Keratinocyte (primary cell): ENCODE measurements at regions not wholly inside any gene's neighbourhood (a gene's known extent, or its start where the extent isn't known, plus 50 kb on each side); places are given as distances from the start of the nearest gene placed in this dataset.

Experiments
- DNase-seq: peaks from one replicate; pipeline ENCODE4 v3.0.0-alpha.2; 2011; ENCODE audit warnings: low read depth, missing footprints, low spot score
- FAIRE-seq: peaks from 2 replicates; lab custom pipeline; 2011; peaks lifted over from hg19 to GRCh38; lab: Jason Lieb, UNC
- H2AFZ ChIP-seq: 2 replicates; pipeline ENCODE4 v1.6.0; 2012; ENCODE audit warnings: low read length, control low read depth, inconsistent platforms; ENCODE audit not compliant: control insufficient read depth
- H3K27ac ChIP-seq: 2 replicates; pipeline ENCODE4 v1.5.1; 2011; ENCODE audit warnings: low read length; ENCODE audit not compliant: control insufficient read depth, insufficient read depth
- H3K27me3 ChIP-seq: 3 replicates; pipeline ENCODE4 v1.6.0; 2011; ENCODE audit warnings: low read length; ENCODE audit not compliant: control insufficient read depth, insufficient read depth; ENCODE audit errors: extremely low read depth
- H3K36me3 ChIP-seq, 2 experiments: 2 replicates in 1 of 2; 3 replicates in 1 of 2; pipeline ENCODE4 v1.5.1; 2011; ENCODE audit warnings: low read length in 2 of 2, mild to moderate bottlenecking in 1 of 2; ENCODE audit not compliant: control insufficient read depth in 2 of 2, insufficient read depth in 2 of 2; ENCODE audit errors: extremely low read depth in 1 of 2
- H3K4me1 ChIP-seq: 3 replicates; pipeline ENCODE4 v1.5.1; 2011; ENCODE audit warnings: low read length; ENCODE audit not compliant: control insufficient read depth, insufficient read depth; ENCODE audit errors: extremely low read depth
- H3K4me2 ChIP-seq: 3 replicates; pipeline ENCODE4 v1.6.0; 2011; ENCODE audit warnings: low read depth, low read length; ENCODE audit not compliant: control insufficient read depth, insufficient read depth; ENCODE audit errors: extremely low read depth
- H3K4me3 ChIP-seq, 3 experiments: fragments of 200-600 bp in 1 of 3; sonication (generic) in 1 of 3; 2 replicates in 2 of 3; 3 replicates in 1 of 3; pipeline ENCODE4 v1.5.1; 2011 to 2016; ENCODE audit warnings: low read length in 3 of 3, mild to moderate bottlenecking in 3 of 3, control low read depth in 2 of 3, inconsistent platforms in 1 of 3, low read depth in 1 of 3, mixed read lengths in 1 of 3, mixed run types in 1 of 3, moderate library complexity in 1 of 3; ENCODE audit not compliant: control insufficient read depth in 2 of 3, insufficient read depth in 2 of 3; ENCODE audit errors: extremely low read depth in 1 of 3
- H3K79me2 ChIP-seq: 2 replicates; pipeline ENCODE4 v1.6.0; 2012; ENCODE audit warnings: low read length; ENCODE audit not compliant: control insufficient read depth, insufficient read depth
- H3K9ac ChIP-seq: 3 replicates; pipeline ENCODE4 v1.6.0; 2011; ENCODE audit warnings: low read length; ENCODE audit not compliant: control insufficient read depth, insufficient read depth; ENCODE audit errors: extremely low read depth
- H3K9me1 ChIP-seq: 3 replicates; pipeline ENCODE4 v1.6.0; 2011; ENCODE audit warnings: low read length; ENCODE audit not compliant: control insufficient read depth, insufficient read depth; ENCODE audit errors: extremely low read depth
- H3K9me3 ChIP-seq: 2 replicates; pipeline ENCODE4 v1.5.1; 2012; ENCODE audit warnings: low read depth, low read length; ENCODE audit not compliant: control insufficient read depth
- H4K20me1 ChIP-seq: 3 replicates; pipeline ENCODE4 v1.6.0; 2011; ENCODE audit warnings: low read length; ENCODE audit not compliant: control insufficient read depth, insufficient read depth; ENCODE audit errors: extremely low read depth
- EZH2 ChIP-seq: IDR thresholded peaks from one replicate; pipeline ENCODE4 v1.6.1; 2012; ENCODE audit warnings: inconsistent platforms, mild to moderate bottlenecking, low read length, moderate library complexity
- dilution Hi-C: fragments of 300-500 bp; cut with MboI; formaldehyde crosslinking; loops from one replicate; pipeline ENCODE4 v1.7.0; 2020; ENCODE audit warnings: low sequenced_read_pairs; ENCODE audit not compliant: extremely low pct_ligation_motif_present
- TF ChIP-seq, protein P1 (sequence below), 3 experiments: IDR thresholded peaks in 1 of 3; conservative IDR thresholded peaks in 1 of 3; optimal IDR thresholded peaks in 1 of 3; 2 replicates in 2 of 3; 3 replicates in 1 of 3; pipeline versions ENCODE3 to v1.5.1; 2011; ENCODE audit warnings: low read length in 3 of 3, mild to moderate bottlenecking in 3 of 3, moderate library complexity in 2 of 3, control low read depth in 1 of 3, inconsistent platforms in 1 of 3; ENCODE audit not compliant: insufficient read depth in 2 of 3; ENCODE audit errors: extremely low read depth in 1 of 3

GRCh38 chr11:116209255-116209654, 563.5 kb downstream of the BUD13 start:
- H3K4me2 ChIP-seq: no peak overlapping the region
- no peak overlapping the region for H2AFZ ChIP-seq
- DNase-seq: no peak
- no peaks in the 10 kb centered on the region for H3K9me3 ChIP-seq
- peaks cover 7% of the 10 kb centered on the region for H3K27me3 ChIP-seq
- no peaks in the 10 kb centered on the region for H3K79me2 ChIP-seq
- H4K20me1 ChIP-seq: no peaks in the 10 kb centered on the region
- H3K9ac ChIP-seq: no peak overlapping the region
- dilution Hi-C loops: no loop called here
- FAIRE-seq: no peak
- TF ChIP-seq, protein P1, sequence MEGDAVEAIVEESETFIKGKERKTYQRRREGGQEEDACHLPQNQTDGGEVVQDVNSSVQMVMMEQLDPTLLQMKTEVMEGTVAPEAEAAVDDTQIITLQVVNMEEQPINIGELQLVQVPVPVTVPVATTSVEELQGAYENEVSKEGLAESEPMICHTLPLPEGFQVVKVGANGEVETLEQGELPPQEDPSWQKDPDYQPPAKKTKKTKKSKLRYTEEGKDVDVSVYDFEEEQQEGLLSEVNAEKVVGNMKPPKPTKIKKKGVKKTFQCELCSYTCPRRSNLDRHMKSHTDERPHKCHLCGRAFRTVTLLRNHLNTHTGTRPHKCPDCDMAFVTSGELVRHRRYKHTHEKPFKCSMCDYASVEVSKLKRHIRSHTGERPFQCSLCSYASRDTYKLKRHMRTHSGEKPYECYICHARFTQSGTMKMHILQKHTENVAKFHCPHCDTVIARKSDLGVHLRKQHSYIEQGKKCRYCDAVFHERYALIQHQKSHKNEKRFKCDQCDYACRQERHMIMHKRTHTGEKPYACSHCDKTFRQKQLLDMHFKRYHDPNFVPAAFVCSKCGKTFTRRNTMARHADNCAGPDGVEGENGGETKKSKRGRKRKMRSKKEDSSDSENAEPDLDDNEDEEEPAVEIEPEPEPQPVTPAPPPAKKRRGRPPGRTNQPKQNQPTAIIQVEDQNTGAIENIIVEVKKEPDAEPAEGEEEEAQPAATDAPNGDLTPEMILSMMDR (optimal IDR thresholded peaks at IDR 0.05 in 1 of 3, IDR thresholded peaks at IDR 0.05 in 1 of 3, conservative IDR thresholded peaks at IDR 0.05 in 1 of 3; ENCODE audit: extremely low read depth in 1 of 3, insufficient read depth in 2 of 3, low read length in 3 of 3): no peak
- no peak for TF ChIP-seq EZH2
- no peak overlapping the region for H3K27ac ChIP-seq
- no peaks in the 10 kb centered on the region for H3K36me3 ChIP-seq
- H3K4me1 ChIP-seq: no peaks in the 10 kb centered on the region
- H3K9me1 ChIP-seq: no peaks in the 10 kb centered on the region
- H3K4me3 ChIP-seq: no peak overlapping the region

- TF ChIP-seq EZH2: no peak
- TF ChIP-seq, protein P1 (optimal IDR thresholded peaks at IDR 0.05 in 1 of 3, IDR thresholded peaks at IDR 0.05 in 1 of 3, conservative IDR thresholded peaks at IDR 0.05 in 1 of 3; ENCODE audit: extremely low read depth in 1 of 3, insufficient read depth in 2 of 3, low read length in 3 of 3): no peak
- Histone ChIP-seq H3K9me3 (no peaks in the 10 kb centered on the region), H3K79me2 (no peaks in the 10 kb centered on the region), H3K27ac (no peak overlapping the region), H3K27me3 (peaks cover 7% of the 10 kb centered on the region), H3K4me3 (no peak overlapping the region), H3K9me1 (no peaks in the 10 kb centered on the region), H3K4me1 (no peaks in the 10 kb centered on the region), H4K20me1 (no peaks in the 10 kb centered on the region), H3K36me3 (no peaks in the 10 kb centered on the region), H3K4me2 (no peak overlapping the region), H2AFZ (no peak overlapping the region), H3K9ac (no peak overlapping the region)
- DNase-seq (no peak), FAIRE-seq (no peak)
- dilution Hi-C loops: no loop called here
Observed at GRCh38 chr11:116207421-116208141, 565.2 kb downstream of the BUD13 start.
